HCT116 (cell line): ENCODE measurements at regions not wholly inside any gene's neighbourhood (a gene's known extent, or its start where the extent isn't known, plus 50 kb on each side); places are given as distances from the start of the nearest gene placed in this dataset.

ENCODE experiments used
- ATAC-seq: fragments of 200-7000 bp; cut with Tn5 transposase; 2 replicates; pipeline ENCODE4 v1.9.1; 2020; ENCODE audit warnings: mild to moderate bottlenecking, moderate library complexity
- BruUV-seq: library from RNA; stranded (reverse); fragments of 400-500 nt; replicated peaks from 2 replicates; lab custom pipeline; 2021; lab: Mats Ljungman, UMichigan
- CTCF ChIA-PET: fragments of 300-600 bp; sonication (Branson Sonifier 250); formaldehyde crosslinking; loops from one replicate; lab custom pipeline; 2021; ENCODE audit warnings: antibody characterized with exemption; lab: Charles Lee
- POLR2A ChIA-PET: fragments of 300-600, 350-600 bp; sonication (Branson Sonifier 250); formaldehyde crosslinking; loops from one replicate; lab custom pipeline; 2021; ENCODE audit warnings: antibody characterized with exemption; lab: Charles Lee
- RAD21 ChIA-PET, 2 experiments: fragments of 300-600 bp; sonication (Branson Sonifier 250); formaldehyde crosslinking; loops; one replicate each; lab custom pipeline; 2023; ENCODE audit warnings: low total read pairs in 2 of 2; ENCODE audit not compliant: uncharacterized antibody in 2 of 2, unreplicated experiment in 2 of 2, low non-redundant PET in 1 of 2; lab: Charles Lee
- DNase-seq: peaks from one replicate; pipeline ENCODE4 v3.0.0-alpha.2; 2010; ENCODE audit warnings: low read depth, low spot score
- H2AFZ ChIP-seq: fragments of 200-600 bp; shearing (Covaris generic), sonication (generic); 2 replicates; pipeline ENCODE4 v1.6.1; 2017; ENCODE audit warnings: low read depth, mixed run types, mixed read lengths, antibody characterized with exemption, low read length; ENCODE audit not compliant: poor library complexity, severe bottlenecking
- H3K27ac ChIP-seq: 2 replicates; pipeline ENCODE4 v1.5.1; 2012; ENCODE audit warnings: low read depth, low read length
- H3K27me3 ChIP-seq: fragments of 200-600 bp; sonication (generic); 2 replicates; pipeline ENCODE4 v1.6.1; 2016; ENCODE audit warnings: mixed run types, low read length, mixed read lengths; ENCODE audit not compliant: insufficient read depth
- H3K36me3 ChIP-seq, 2 experiments: fragments of 200-500 bp in 1 of 2; fragments of 200-600 bp in 1 of 2; sonication (Bioruptor generic) in 1 of 2; sonication (generic) in 1 of 2; 2 replicates each; pipeline versions ENCODE4 v1.5.1 to v1.6.1; 2014 to 2016; ENCODE audit warnings: low read length in 2 of 2, inconsistent platforms in 1 of 2, mixed read lengths in 1 of 2, mixed run types in 1 of 2; ENCODE audit not compliant: insufficient read depth in 2 of 2, control insufficient read depth in 1 of 2
- H3K4me1 ChIP-seq, 2 experiments: fragments of 200-600 bp in 1 of 2; sonication (generic) in 1 of 2; 2 replicates each; pipeline versions ENCODE4 v1.5.1 to v1.6.1; 2012 to 2017; ENCODE audit warnings: low read length in 2 of 2, inconsistent platforms in 1 of 2, mild to moderate bottlenecking in 1 of 2, mixed read lengths in 1 of 2, mixed run types in 1 of 2, moderate library complexity in 1 of 2; ENCODE audit not compliant: insufficient read depth in 2 of 2, control insufficient read depth in 1 of 2
- H3K4me2 ChIP-seq: fragments of 200-600 bp; sonication (generic); 2 replicates; pipeline ENCODE4 v1.6.1; 2017; ENCODE audit warnings: mixed run types, low read length, mixed read lengths
- H3K4me3 ChIP-seq, 2 experiments: fragments of 200-600 bp in 1 of 2; sonication (generic) in 1 of 2; replicated peaks in 1 of 2; 2 replicates each; pipeline ENCODE4 v1.5.1; 2011 to 2016; ENCODE audit warnings: low read length in 2 of 2, control low read depth in 1 of 2, low read depth in 1 of 2, mild to moderate bottlenecking in 1 of 2, mixed read lengths in 1 of 2, mixed run types in 1 of 2
- H3K79me2 ChIP-seq: fragments of 200-600 bp; sonication (generic); 2 replicates; pipeline ENCODE4 v1.6.1; 2017; ENCODE audit warnings: mild to moderate bottlenecking, mixed run types, low read length, moderate library complexity, mixed read lengths; ENCODE audit not compliant: insufficient read depth
- H3K9ac ChIP-seq: fragments of 200-600 bp; sonication (generic); 2 replicates; pipeline ENCODE4 v1.6.1; 2016; ENCODE audit warnings: low read length, mixed read lengths
- H3K9me2 ChIP-seq: fragments of 200-600 bp; sonication (generic), shearing (Covaris generic); 2 replicates; pipeline ENCODE4 v1.6.1; 2017; ENCODE audit warnings: mixed run types, mild to moderate bottlenecking, moderate library complexity; ENCODE audit not compliant: insufficient read depth
- H3K9me3 ChIP-seq, 2 experiments: fragments of 200-500 bp in 1 of 2; fragments of 200-600 bp in 1 of 2; sonication (Bioruptor generic) in 1 of 2; sonication (generic) in 1 of 2; 2 replicates each; pipeline ENCODE4 v1.6.1; 2014 to 2017; ENCODE audit warnings: low read length in 2 of 2, mixed read lengths in 2 of 2, inconsistent platforms in 1 of 2, low read depth in 1 of 2, mild to moderate bottlenecking in 1 of 2, mixed run types in 1 of 2, moderate library complexity in 1 of 2; ENCODE audit not compliant: control insufficient read depth in 1 of 2, insufficient read depth in 1 of 2
- H4K20me1 ChIP-seq: fragments of 200-600 bp; sonication (generic), shearing (Covaris generic); 2 replicates; pipeline ENCODE4 v1.6.1; 2017; ENCODE audit warnings: mixed run types, mild to moderate bottlenecking, moderate library complexity; ENCODE audit not compliant: insufficient read depth
- CEBPB ChIP-seq: IDR thresholded peaks from 2 replicates; pipeline ENCODE4 v1.6.1; 2012; ENCODE audit warnings: low read depth
- EGR1 ChIP-seq: IDR thresholded peaks from 2 replicates; pipeline ENCODE4 v1.6.1; 2012; ENCODE audit warnings: low read depth
- EZH2 ChIP-seq: fragments of 200-600 bp; sonication (generic); IDR thresholded peaks from 2 replicates; pipeline ENCODE4 v1.6.1; 2017; ENCODE audit warnings: antibody characterized with exemption, mixed run types
- FOSL1 ChIP-seq: IDR thresholded peaks from 2 replicates; pipeline ENCODE4 v1.6.1; 2012; ENCODE audit warnings: low read depth
- JUND ChIP-seq: IDR thresholded peaks from 2 replicates; pipeline ENCODE4 v1.6.1; 2012
- SIN3A ChIP-seq: IDR thresholded peaks from 2 replicates; pipeline ENCODE4 v1.6.1; 2012; ENCODE audit warnings: low read depth
- SRF ChIP-seq: IDR thresholded peaks from 2 replicates; pipeline ENCODE4 v1.6.1; 2012; ENCODE audit warnings: low read depth
- TCF7L2 ChIP-seq: IDR thresholded peaks from 2 replicates; pipeline ENCODE4 v1.7.0; 2011; ENCODE audit warnings: borderline replicate concordance, inconsistent platforms; ENCODE audit not compliant: insufficient read depth, insufficient read length; ENCODE audit errors: extremely low read depth
- intact Hi-C: fragments of 100-400 bp; cut with micrococcal nuclease; formaldehyde crosslinking; loops from 2 replicates; pipeline ENCODE4 v1.10.0; 2022
- TF ChIP-seq, protein P1 (sequence below): IDR thresholded peaks from 2 replicates; pipeline ENCODE4 v1.6.1; 2012
- TF ChIP-seq, protein P2 (sequence below): IDR thresholded peaks from 2 replicates; pipeline ENCODE4 v1.6.1; 2012; ENCODE audit warnings: low read depth

DNA sequence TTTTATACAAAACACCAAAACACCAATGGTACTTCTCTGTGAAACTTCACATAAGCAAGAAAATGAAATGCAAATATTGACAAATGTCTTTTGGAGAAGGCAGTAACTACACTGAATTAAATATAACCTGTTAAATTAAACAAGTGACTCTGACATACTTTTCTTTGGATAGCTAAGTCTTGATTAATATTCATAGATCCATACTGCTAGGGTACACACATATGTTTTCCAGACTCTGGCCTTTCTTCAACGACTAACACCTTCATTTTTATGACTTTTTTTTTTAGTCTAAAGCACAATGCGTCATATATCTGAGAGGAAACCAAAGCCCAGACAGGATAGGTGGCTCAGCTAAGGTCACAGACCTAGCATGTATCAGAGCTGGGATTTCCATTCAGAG, 263.7 kb downstream of the TENT4A start:
- H3K4me1 ChIP-seq: no peaks in the 10 kb centered on the region
- no peak for DNase-seq
- no peak for ATAC-seq
- H3K4me2 ChIP-seq: no peak overlapping the region
- H3K27me3 ChIP-seq: no peaks in the 10 kb centered on the region
- no peaks in the 10 kb centered on the region for H3K79me2 ChIP-seq
- H3K27ac ChIP-seq: no peak overlapping the region
- intact Hi-C loops: no loop called here
- H3K4me3 ChIP-seq: no peak overlapping the region
- RAD21 ChIA-PET: no interaction called here
- CTCF ChIA-PET: no interaction called here
- POLR2A ChIA-PET: no interaction called here
- no peaks in the 10 kb centered on the region for H3K36me3 ChIP-seq
- H4K20me1 ChIP-seq: no peaks in the 10 kb centered on the region
- BruUV-seq: no TSS peak
- no peaks in the 10 kb centered on the region for H3K9me2 ChIP-seq
- no peak overlapping the region for H2AFZ ChIP-seq
- H3K9me3 ChIP-seq: no peaks in the 10 kb centered on the region
- no peak for TF ChIP-seq FOSL1
- no peak overlapping the region for H3K9ac ChIP-seq

DNA sequence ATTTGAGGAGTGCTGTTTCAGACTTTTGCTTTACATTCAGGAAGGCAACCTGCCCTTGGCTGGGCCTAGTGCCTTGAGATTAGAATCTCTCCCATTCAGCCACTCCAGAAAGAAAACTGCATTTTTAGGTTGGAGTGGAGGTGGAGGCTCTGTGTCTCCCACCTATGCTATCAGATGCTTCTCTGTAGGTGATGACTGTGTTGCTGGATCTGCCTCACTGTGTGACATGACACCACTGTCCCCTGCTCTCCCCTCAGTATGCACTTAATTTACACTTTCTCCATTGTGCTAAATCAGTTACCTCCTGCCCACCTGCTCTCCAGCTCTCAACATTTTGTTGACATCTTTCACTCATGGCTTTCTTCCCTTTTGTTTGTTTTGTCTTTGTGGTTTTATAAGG, 265.8 kb downstream of the TENT4A start:
- Histone ChIP-seq H3K9ac (no peak overlapping the region), H3K9me3 (no peaks in the 10 kb centered on the region; a peak in 1 of 4 replicates), H3K9me2 (no peaks in the 10 kb centered on the region), H3K4me3 (no peak overlapping the region), H3K4me1 (no peaks in the 10 kb centered on the region), H4K20me1 (no peaks in the 10 kb centered on the region), H2AFZ (no peak overlapping the region), H3K36me3 (no peaks in the 10 kb centered on the region), H3K4me2 (no peak overlapping the region), H3K27ac (no peak overlapping the region), H3K79me2 (no peaks in the 10 kb centered on the region), H3K27me3 (no peaks in the 10 kb centered on the region)
- no TSS peak for BruUV-seq
- intact Hi-C loops: no loop called here
- DNase-seq: no peak
- ChIA-PET CTCF (no interaction called here), RAD21 (no interaction called here), POLR2A (no interaction called here)
- TF ChIP-seq SIN3A (no peak), JUND (no peak), CEBPB (no peak), TCF7L2 (no peak), EZH2 (no peak), EGR1 (no peak), SRF (no peak)
- TF ChIP-seq, protein P1, sequence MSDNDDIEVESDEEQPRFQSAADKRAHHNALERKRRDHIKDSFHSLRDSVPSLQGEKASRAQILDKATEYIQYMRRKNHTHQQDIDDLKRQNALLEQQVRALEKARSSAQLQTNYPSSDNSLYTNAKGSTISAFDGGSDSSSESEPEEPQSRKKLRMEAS: no peak
- TF ChIP-seq, protein P2, sequence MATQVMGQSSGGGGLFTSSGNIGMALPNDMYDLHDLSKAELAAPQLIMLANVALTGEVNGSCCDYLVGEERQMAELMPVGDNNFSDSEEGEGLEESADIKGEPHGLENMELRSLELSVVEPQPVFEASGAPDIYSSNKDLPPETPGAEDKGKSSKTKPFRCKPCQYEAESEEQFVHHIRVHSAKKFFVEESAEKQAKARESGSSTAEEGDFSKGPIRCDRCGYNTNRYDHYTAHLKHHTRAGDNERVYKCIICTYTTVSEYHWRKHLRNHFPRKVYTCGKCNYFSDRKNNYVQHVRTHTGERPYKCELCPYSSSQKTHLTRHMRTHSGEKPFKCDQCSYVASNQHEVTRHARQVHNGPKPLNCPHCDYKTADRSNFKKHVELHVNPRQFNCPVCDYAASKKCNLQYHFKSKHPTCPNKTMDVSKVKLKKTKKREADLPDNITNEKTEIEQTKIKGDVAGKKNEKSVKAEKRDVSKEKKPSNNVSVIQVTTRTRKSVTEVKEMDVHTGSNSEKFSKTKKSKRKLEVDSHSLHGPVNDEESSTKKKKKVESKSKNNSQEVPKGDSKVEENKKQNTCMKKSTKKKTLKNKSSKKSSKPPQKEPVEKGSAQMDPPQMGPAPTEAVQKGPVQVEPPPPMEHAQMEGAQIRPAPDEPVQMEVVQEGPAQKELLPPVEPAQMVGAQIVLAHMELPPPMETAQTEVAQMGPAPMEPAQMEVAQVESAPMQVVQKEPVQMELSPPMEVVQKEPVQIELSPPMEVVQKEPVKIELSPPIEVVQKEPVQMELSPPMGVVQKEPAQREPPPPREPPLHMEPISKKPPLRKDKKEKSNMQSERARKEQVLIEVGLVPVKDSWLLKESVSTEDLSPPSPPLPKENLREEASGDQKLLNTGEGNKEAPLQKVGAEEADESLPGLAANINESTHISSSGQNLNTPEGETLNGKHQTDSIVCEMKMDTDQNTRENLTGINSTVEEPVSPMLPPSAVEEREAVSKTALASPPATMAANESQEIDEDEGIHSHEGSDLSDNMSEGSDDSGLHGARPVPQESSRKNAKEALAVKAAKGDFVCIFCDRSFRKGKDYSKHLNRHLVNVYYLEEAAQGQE: no peak
- no peak for ATAC-seq
